Mesenchymal stem cell (in vitro differentiated cells and primary cell): ENCODE measurements at regions not wholly inside any gene's neighbourhood (a gene's known extent, or its start where the extent isn't known, plus 50 kb on each side); places are given as distances from the start of the nearest gene placed in this dataset.

Experiments used
- DNase-seq: peaks from one replicate; pipeline ENCODE4 v3.0.0-alpha.2; 2013
- H2AFZ ChIP-seq: one replicate; pipeline ENCODE4 v1.6.1; 2013; ENCODE audit warnings: low read depth, mild to moderate bottlenecking, control low read depth, inconsistent platforms, low read length, moderate library complexity
- H2AK5ac ChIP-seq: 2 replicates; pipeline ENCODE4 v1.6.1; 2013; ENCODE audit warnings: low read length, moderate library complexity, mild to moderate bottlenecking, inconsistent platforms; ENCODE audit not compliant: severe bottlenecking
- H2BK120ac ChIP-seq: one replicate; pipeline ENCODE4 v1.6.1; 2013; ENCODE audit warnings: low read depth, mild to moderate bottlenecking, inconsistent platforms, low read length, moderate library complexity
- H2BK12ac ChIP-seq, 2 experiments: one replicate each; pipeline ENCODE4 v1.6.1; 2013; ENCODE audit warnings: inconsistent platforms in 2 of 2, low read length in 2 of 2, mild to moderate bottlenecking in 2 of 2, moderate library complexity in 2 of 2, control low read depth in 1 of 2
- H2BK15ac ChIP-seq: one replicate; pipeline ENCODE4 v1.6.1; 2013; ENCODE audit warnings: mild to moderate bottlenecking, low read depth, inconsistent platforms; ENCODE audit not compliant: poor library complexity, severe bottlenecking
- H2BK5ac ChIP-seq: 2 replicates; pipeline ENCODE4 v1.6.1; 2013; ENCODE audit warnings: low read depth, mild to moderate bottlenecking, low read length, control low read depth, inconsistent platforms; ENCODE audit not compliant: poor library complexity, severe bottlenecking
- H3K14ac ChIP-seq, 2 experiments: one replicate each; pipeline ENCODE4 v1.6.1; 2013; ENCODE audit warnings: inconsistent platforms in 2 of 2, low read length in 2 of 2, control low read depth in 1 of 2, mild to moderate bottlenecking in 1 of 2, moderate library complexity in 1 of 2
- H3K18ac ChIP-seq, 2 experiments: one replicate each; pipeline ENCODE4 v1.6.1; 2013; ENCODE audit warnings: inconsistent platforms in 2 of 2, low read length in 2 of 2, control low read depth in 1 of 2, low read depth in 1 of 2, mild to moderate bottlenecking in 1 of 2
- H3K23ac ChIP-seq, 2 experiments: one replicate each; pipeline ENCODE4 v1.6.1; 2013; ENCODE audit warnings: inconsistent platforms in 2 of 2, low read length in 2 of 2, mild to moderate bottlenecking in 2 of 2, moderate library complexity in 2 of 2, control low read depth in 1 of 2
- H3K27ac ChIP-seq: 2 replicates; pipeline ENCODE4 v1.5.1; 2013; ENCODE audit warnings: mild to moderate bottlenecking, moderate library complexity, low read length, control low read depth, inconsistent platforms; ENCODE audit not compliant: poor library complexity, severe bottlenecking
- H3K27me3 ChIP-seq, 2 experiments: 2 replicates each; pipeline versions ENCODE4 v1.6.1 to v1.7.0; 2013; ENCODE audit warnings: low read length in 2 of 2, mild to moderate bottlenecking in 2 of 2, moderate library complexity in 2 of 2, control low read depth in 1 of 2, inconsistent platforms in 1 of 2; ENCODE audit not compliant: control insufficient read depth in 1 of 2, insufficient read depth in 1 of 2
- H3K36me3 ChIP-seq, 2 experiments: 2 replicates each; pipeline versions ENCODE4 v1.6.1 to v1.7.0; 2013; ENCODE audit warnings: low read length in 2 of 2, control low read depth in 1 of 2, inconsistent platforms in 1 of 2, low read depth in 1 of 2, mild to moderate bottlenecking in 1 of 2; ENCODE audit not compliant: insufficient read depth in 2 of 2, control insufficient read depth in 1 of 2
- H3K4ac ChIP-seq, 2 experiments: one replicate each; pipeline ENCODE4 v1.6.1; 2013; ENCODE audit warnings: inconsistent platforms in 2 of 2, low read length in 2 of 2, mild to moderate bottlenecking in 2 of 2, moderate library complexity in 2 of 2, control low read depth in 1 of 2, low read depth in 1 of 2
- H3K4me1 ChIP-seq: 2 replicates; pipeline ENCODE4 v1.6.1; 2013; ENCODE audit warnings: low read depth, low read length, control low read depth; ENCODE audit not compliant: control insufficient read depth, insufficient read depth
- H3K4me2 ChIP-seq: 2 replicates; pipeline ENCODE4 v1.6.1; 2013; ENCODE audit warnings: low read length, mild to moderate bottlenecking, inconsistent platforms; ENCODE audit not compliant: poor library complexity, severe bottlenecking
- H3K4me3 ChIP-seq, 2 experiments: 2 replicates each; pipeline versions ENCODE4 v1.5.1 to v1.7.0; 2013; ENCODE audit warnings: low read length in 2 of 2, mild to moderate bottlenecking in 2 of 2, control low read depth in 1 of 2, low read depth in 1 of 2; ENCODE audit not compliant: insufficient read depth in 1 of 2
- H3K79me1 ChIP-seq: replicated peaks from 2 replicates; pipeline ENCODE4 v1.6.1; 2013; ENCODE audit warnings: mild to moderate bottlenecking, control low read depth, low read length, inconsistent platforms; ENCODE audit not compliant: poor library complexity, severe bottlenecking
- H3K9ac ChIP-seq: 2 replicates; pipeline ENCODE4 v1.7.0; 2013; ENCODE audit warnings: mild to moderate bottlenecking, low read length, moderate library complexity
- H3K9me3 ChIP-seq: 2 replicates; pipeline ENCODE4 v1.7.0; 2013; ENCODE audit warnings: mild to moderate bottlenecking, low read length; ENCODE audit not compliant: control insufficient read depth
- H4K8ac ChIP-seq: one replicate; pipeline ENCODE4 v1.6.1; 2013; ENCODE audit warnings: inconsistent platforms, mild to moderate bottlenecking, low read length, moderate library complexity
- H4K91ac ChIP-seq: one replicate; pipeline ENCODE4 v1.6.1; 2013; ENCODE audit warnings: mild to moderate bottlenecking, low read length, inconsistent platforms
- WGBS: methylation state at CpG from one replicate; pipeline ENCODE4 v1.1.7; 2013; ENCODE audit warnings: mixed read lengths; 5-methylcytosine and 5-hydroxymethylcytosine counted together

DNA sequence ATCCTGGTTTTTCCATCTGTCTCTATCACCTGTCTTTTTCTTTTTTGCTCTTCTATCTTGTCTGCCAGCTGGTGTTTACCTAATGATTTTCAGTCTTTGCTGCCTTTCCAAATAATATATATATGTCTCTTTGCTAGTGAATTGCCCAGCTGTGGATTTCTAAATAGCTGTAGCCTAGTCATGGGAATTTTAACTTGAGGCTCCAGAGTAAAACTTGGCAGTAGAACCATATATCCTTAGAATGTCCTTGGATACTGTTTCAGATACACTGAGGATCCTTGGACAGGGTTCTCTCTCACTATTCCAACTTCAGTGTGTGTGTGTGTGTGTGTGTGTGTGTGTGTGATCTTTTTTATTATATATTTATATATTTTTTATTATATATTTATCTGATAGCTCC, 2285.3 kb downstream of the LRRC4C start:
- Histone ChIP-seq H4K91ac (no peak overlapping the region), H3K9me3 (no peaks in the 10 kb centered on the region), H2BK12ac (no peak overlapping the region), H4K8ac (no peak overlapping the region), H3K4me3 (no peak overlapping the region), H3K4ac (no peak overlapping the region), H3K23ac (no peak overlapping the region), H2AK5ac (no peak overlapping the region), H3K4me2 (no peak overlapping the region), H2AFZ (no peak overlapping the region), H3K18ac (no peak overlapping the region), H3K79me1 (no peaks in the 10 kb centered on the region), H3K27me3 (no peaks in the 10 kb centered on the region), H3K36me3 (no peaks in the 10 kb centered on the region), H2BK5ac (no peak overlapping the region), H3K9ac (no peak overlapping the region), H3K27ac (no peak overlapping the region), H3K4me1 (no peaks in the 10 kb centered on the region), H2BK15ac (no peak overlapping the region), H2BK120ac (no peak overlapping the region), H3K14ac (no peak overlapping the region)
- no peak for DNase-seq

DNA sequence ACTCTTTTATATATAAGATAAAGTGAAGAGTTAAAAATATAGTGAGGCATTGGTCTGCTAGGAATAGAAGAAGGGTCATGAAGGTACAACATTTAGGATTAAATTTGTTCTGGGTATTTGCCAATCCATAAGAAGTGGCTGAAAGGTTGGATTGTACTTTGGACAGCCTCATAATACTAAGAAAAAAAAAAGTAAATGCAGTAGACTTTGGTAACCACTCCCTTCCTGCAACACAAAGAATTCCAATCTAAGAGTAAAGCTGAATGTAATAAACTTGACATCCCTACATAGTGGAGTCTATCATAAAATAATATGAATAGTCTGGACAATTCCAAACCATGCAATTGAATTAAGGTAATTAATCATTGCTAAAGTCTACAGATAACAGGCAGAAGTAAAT, 2294.4 kb downstream of the LRRC4C start:
- Histone ChIP-seq H3K14ac (no peak overlapping the region), H2BK12ac (no peak overlapping the region), H2BK5ac (no peak overlapping the region), H3K18ac (no peak overlapping the region), H3K27me3 (no peaks in the 10 kb centered on the region), H3K23ac (no peak overlapping the region), H4K8ac (no peak overlapping the region), H3K4me2 (no peak overlapping the region), H3K4me3 (no peak overlapping the region), H3K9ac (no peak overlapping the region), H3K27ac (no peak overlapping the region), H3K4ac (no peak overlapping the region), H2AK5ac (no peak overlapping the region), H2BK15ac (no peak overlapping the region), H3K9me3 (no peaks in the 10 kb centered on the region), H2BK120ac (no peak overlapping the region), H4K91ac (no peak overlapping the region), H3K36me3 (no peaks in the 10 kb centered on the region), H3K4me1 (no peaks in the 10 kb centered on the region), H3K79me1 (no peaks in the 10 kb centered on the region), H2AFZ (no peak overlapping the region)
- no peak for DNase-seq

DNA sequence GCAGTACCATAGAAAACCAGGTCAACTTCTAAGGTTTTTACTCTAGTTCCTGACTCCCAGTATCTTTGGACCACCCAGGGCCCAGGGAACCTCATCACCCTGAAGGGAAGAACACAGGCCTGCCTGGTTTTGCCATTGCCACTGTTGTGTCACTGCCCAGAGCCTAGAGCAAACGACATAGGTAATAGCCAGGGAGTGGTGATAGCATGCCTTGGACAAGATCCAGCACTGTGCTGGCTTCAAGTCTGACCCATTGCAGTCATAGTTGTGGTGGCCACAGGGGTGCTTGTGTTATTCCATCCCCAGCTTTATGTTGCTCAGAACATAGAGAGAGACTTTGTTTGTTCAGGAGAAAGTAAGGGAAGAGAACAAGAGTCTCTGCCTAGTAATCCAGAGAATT, 2310.2 kb downstream of the LRRC4C start:
- no peak overlapping the region for H3K4me3 ChIP-seq
- no peaks in the 10 kb centered on the region for H3K9me3 ChIP-seq
- no peak overlapping the region for H2BK120ac ChIP-seq

DNA sequence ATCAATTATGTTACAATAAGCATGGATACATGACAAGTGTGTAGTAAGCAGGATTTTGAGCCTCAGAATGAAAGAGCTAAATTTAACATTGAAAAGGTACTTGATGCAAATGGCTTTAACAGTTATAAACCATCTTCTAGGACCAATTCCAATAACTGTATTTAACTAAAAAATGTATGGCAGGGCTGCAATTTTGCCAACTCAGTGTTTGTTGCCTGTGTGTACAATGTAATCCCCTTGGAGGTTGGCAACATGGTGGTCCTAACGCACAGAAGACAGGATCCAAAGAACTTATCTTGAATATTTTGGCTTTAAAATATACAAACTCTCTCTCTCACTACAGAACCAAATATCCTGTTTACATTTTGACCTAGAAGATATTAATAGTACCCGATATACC, 2314.1 kb downstream of the LRRC4C start:
- Histone ChIP-seq H3K36me3 (no peaks in the 10 kb centered on the region), H3K4ac (no peak overlapping the region), H2AFZ (no peak overlapping the region), H2BK12ac (no peak overlapping the region), H3K4me1 (no peaks in the 10 kb centered on the region), H2BK15ac (no peak overlapping the region), H2BK5ac (no peak overlapping the region), H4K8ac (no peak overlapping the region), H3K14ac (no peak overlapping the region), H3K9ac (no peak overlapping the region), H3K79me1 (no peaks in the 10 kb centered on the region), H3K27ac (no peak overlapping the region), H2BK120ac (no peak overlapping the region), H3K4me3 (no peak overlapping the region), H3K4me2 (no peak overlapping the region), H3K23ac (no peak overlapping the region), H3K27me3 (no peaks in the 10 kb centered on the region), H4K91ac (no peak overlapping the region), H3K18ac (no peak overlapping the region), H2AK5ac (no peak overlapping the region), H3K9me3 (no peaks in the 10 kb centered on the region)
- 83% methylated on average over 1 of the region's 2 CpGs for WGBS
- no peak for DNase-seq

More for the DNA sequence above, 2310.2 kb downstream of the LRRC4C start:
- DNase-seq, result no peak
- Histone ChIP-seq H3K27ac (no peak overlapping the region), H3K36me3 (no peaks in the 10 kb centered on the region), H2AFZ (no peak overlapping the region), H3K14ac (no peak overlapping the region), H3K4me1 (no peaks in the 10 kb centered on the region), H3K23ac (no peak overlapping the region), H3K9ac (no peak overlapping the region), H2AK5ac (no peak overlapping the region), H4K8ac (no peak overlapping the region), H2BK15ac (no peak overlapping the region), H3K18ac (no peak overlapping the region), H2BK5ac (no peak overlapping the region), H3K27me3 (no peaks in the 10 kb centered on the region), H4K91ac (no peak overlapping the region), H3K4me2 (no peak overlapping the region), H2BK12ac (no peak overlapping the region), H3K4ac (no peak overlapping the region), H3K79me1 (no peaks in the 10 kb centered on the region)
- 76% methylated on average over 1 of the region's 1 CpG for WGBS
